ENCODE measurements at regions not wholly inside any gene's neighbourhood (a gene's known extent, or its start where the extent isn't known, plus 50 kb on each side); places are given as distances from the start of the nearest gene placed in this dataset.
"Not testable (repeated sequence)": the region's sequence is repeated elsewhere in the genome, so short reads cannot be mapped to it uniquely, and the experiment has no call there.

DNA sequence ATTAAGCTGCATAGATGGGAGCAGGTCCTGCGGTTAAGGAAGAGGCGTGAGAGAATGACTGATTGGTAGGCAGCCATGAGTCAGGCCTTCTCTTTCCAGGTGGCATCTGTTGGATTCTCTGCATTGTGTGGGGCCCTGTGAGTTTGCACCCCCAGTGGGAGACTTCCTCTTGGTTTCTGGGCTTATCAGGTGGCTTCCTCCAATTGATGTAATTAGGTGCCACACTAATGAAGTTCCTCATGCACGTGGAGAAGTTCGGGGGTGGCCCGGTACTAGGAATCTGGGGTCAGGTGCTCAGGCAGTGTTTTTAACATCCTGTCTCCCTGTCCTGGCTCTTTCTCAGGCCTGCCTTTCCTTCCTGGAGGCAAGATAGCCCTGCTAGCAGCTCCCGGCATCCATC, 765.1 kb upstream of the TMEM132C start:
- no peaks in the 10 kb centered on the region for H3K79me2 ChIP-seq (ENCODE audit: insufficient read depth)
- H3K4me2 ChIP-seq (ENCODE audit: unreplicated experiment): no peak overlapping the region
- no peaks in the 10 kb centered on the region for H3F3A ChIP-seq (ENCODE audit: insufficient read depth)
- no peak overlapping the region for H3K4me3 ChIP-seq
- H3K27me3 ChIP-seq (replicated peaks; ENCODE audit: insufficient read depth): no peaks in the 10 kb centered on the region
- in situ Hi-C loops (cut with MboI): no loop called here
- H3K36me3 ChIP-seq (ENCODE audit: low read depth): no peaks in the 10 kb centered on the region
- no peak for DNase-seq
- no peak overlapping the region for H3K27ac ChIP-seq
- no peaks in the 10 kb centered on the region for H3K9me2 ChIP-seq (ENCODE audit: insufficient read depth)
- H4K20me1 ChIP-seq (ENCODE audit: insufficient read depth): no peaks in the 10 kb centered on the region
- no peaks in the 10 kb centered on the region for H3K9me3 ChIP-seq (ENCODE audit: low read depth)
- no peak overlapping the region for H2AFZ ChIP-seq
- WGBS, 2 experiments (ENCODE audit: low coverage in 1 of 2, low lambda C conversion rate in 2 of 2, missing lambda C conversion rate in 2 of 2): 78 to 88% methylated on average over 6 of the region's 6 CpGs
- no peaks in the 10 kb centered on the region for H3K4me1 ChIP-seq (ENCODE audit: insufficient read depth)
- H3K9ac ChIP-seq: no peak overlapping the region
- TF ChIP-seq EZH2 (IDR thresholded peaks at IDR 0.05; ENCODE audit: insufficient read depth, poor library complexity, severe bottlenecking) (no peak), EZH2phosphoT487 (IDR thresholded peaks at IDR 0.05; ENCODE audit: insufficient read depth, low read depth) (no peak)

DNA sequence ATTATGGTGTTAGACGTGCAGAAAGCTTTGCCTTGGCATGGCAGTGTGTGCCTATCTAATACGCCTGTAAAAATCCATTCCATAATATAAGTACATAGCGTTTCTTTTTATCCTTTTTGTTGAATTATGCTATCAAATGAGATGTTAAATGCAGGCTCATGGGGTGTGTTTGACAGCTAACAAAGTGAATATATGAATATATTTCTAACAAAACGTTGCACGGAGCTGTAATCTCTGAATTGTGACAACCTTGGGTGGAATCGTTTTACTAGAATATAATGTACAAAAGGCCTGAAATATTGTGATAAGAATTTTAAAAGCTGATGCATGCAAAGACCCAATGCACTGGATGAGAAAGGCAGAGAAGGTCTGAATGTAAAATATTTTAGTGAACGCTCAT, 763.7 kb upstream of the TMEM132C start:
- Histone ChIP-seq H2AFZ (no peak overlapping the region), H3F3A (ENCODE audit: insufficient read depth) (no peaks in the 10 kb centered on the region), H3K4me2 (ENCODE audit: unreplicated experiment) (no peak overlapping the region), H3K4me3 (no peak overlapping the region), H3K9me2 (ENCODE audit: insufficient read depth) (no peaks in the 10 kb centered on the region), H3K27ac (no peak overlapping the region), H3K4me1 (ENCODE audit: insufficient read depth) (no peaks in the 10 kb centered on the region), H3K9me3 (ENCODE audit: low read depth) (no peaks in the 10 kb centered on the region), H3K9ac (no peak overlapping the region), H3K79me2 (ENCODE audit: insufficient read depth) (no peaks in the 10 kb centered on the region), H3K36me3 (ENCODE audit: low read depth) (no peaks in the 10 kb centered on the region), H4K20me1 (ENCODE audit: insufficient read depth) (no peaks in the 10 kb centered on the region), H3K27me3 (replicated peaks; ENCODE audit: insufficient read depth) (no peaks in the 10 kb centered on the region)
- DNase-seq: no peak
- TF ChIP-seq EZH2 (IDR thresholded peaks at IDR 0.05; ENCODE audit: insufficient read depth, poor library complexity, severe bottlenecking) (no peak), EZH2phosphoT487 (IDR thresholded peaks at IDR 0.05; ENCODE audit: insufficient read depth, low read depth) (no peak)
- in situ Hi-C loops (cut with MboI): no loop called here
- WGBS, 2 experiments (ENCODE audit: low coverage in 1 of 2, low lambda C conversion rate in 2 of 2, missing lambda C conversion rate in 2 of 2): 77 to 81% methylated on average over 7 of the region's 7 CpGs

GRCh38 chr12:127503996-127504395, 763.0 kb upstream of the TMEM132C start:
- H3K79me2 ChIP-seq (ENCODE audit: insufficient read depth); DNase-seq; H3K36me3 ChIP-seq (ENCODE audit: low read depth); H3K27me3 ChIP-seq (replicated peaks; ENCODE audit: insufficient read depth); H3K9me2 ChIP-seq (ENCODE audit: insufficient read depth); H3F3A ChIP-seq (ENCODE audit: insufficient read depth); H3K9me3 ChIP-seq (ENCODE audit: low read depth); H2AFZ ChIP-seq; in situ Hi-C loops (cut with MboI); H4K20me1 ChIP-seq (ENCODE audit: insufficient read depth); H3K27ac ChIP-seq; H3K4me3 ChIP-seq; H3K9ac ChIP-seq; H3K4me1 ChIP-seq (ENCODE audit: insufficient read depth); H3K4me2 ChIP-seq (ENCODE audit: unreplicated experiment): not testable (repeated sequence)
- WGBS, 2 experiments (ENCODE audit: low coverage in 1 of 2, low lambda C conversion rate in 2 of 2, missing lambda C conversion rate in 2 of 2): 63 to 73% methylated on average over 4 of the region's 4 CpGs

- Histone ChIP-seq H3K4me2 (ENCODE audit: unreplicated experiment) (no peak overlapping the region), H3K27me3 (replicated peaks; ENCODE audit: insufficient read depth) (no peaks in the 10 kb centered on the region), H3K79me2 (ENCODE audit: insufficient read depth) (no peaks in the 10 kb centered on the region), H3K9me3 (ENCODE audit: low read depth) (no peaks in the 10 kb centered on the region), H3K4me1 (ENCODE audit: insufficient read depth) (peaks cover 13% of the 10 kb centered on the region), H3K4me3 (no peak overlapping the region), H4K20me1 (ENCODE audit: insufficient read depth) (no peaks in the 10 kb centered on the region), H3F3A (ENCODE audit: insufficient read depth) (peaks cover 15% of the 10 kb centered on the region), H3K9me2 (ENCODE audit: insufficient read depth) (no peaks in the 10 kb centered on the region), H3K36me3 (ENCODE audit: low read depth) (no peaks in the 10 kb centered on the region), H3K27ac (no peak overlapping the region), H2AFZ (no peak overlapping the region), H3K9ac (no peak overlapping the region)
- no peak for TF ChIP-seq EZH2 (IDR thresholded peaks at IDR 0.05; ENCODE audit: insufficient read depth, poor library complexity, severe bottlenecking)
- no peak for TF ChIP-seq EZH2phosphoT487 (IDR thresholded peaks at IDR 0.05; ENCODE audit: insufficient read depth, low read depth)
- no peak for DNase-seq
- 90% methylated on average over 5 of the region's 5 CpGs for WGBS, 2 experiments (ENCODE audit: low coverage in 1 of 2, low lambda C conversion rate in 2 of 2, missing lambda C conversion rate in 2 of 2)
- in situ Hi-C loops (cut with MboI): no loop called here
These were observed 762.1 kb upstream of the TMEM132C start for GRCh38 chr12:127504874-127505273.

DNA sequence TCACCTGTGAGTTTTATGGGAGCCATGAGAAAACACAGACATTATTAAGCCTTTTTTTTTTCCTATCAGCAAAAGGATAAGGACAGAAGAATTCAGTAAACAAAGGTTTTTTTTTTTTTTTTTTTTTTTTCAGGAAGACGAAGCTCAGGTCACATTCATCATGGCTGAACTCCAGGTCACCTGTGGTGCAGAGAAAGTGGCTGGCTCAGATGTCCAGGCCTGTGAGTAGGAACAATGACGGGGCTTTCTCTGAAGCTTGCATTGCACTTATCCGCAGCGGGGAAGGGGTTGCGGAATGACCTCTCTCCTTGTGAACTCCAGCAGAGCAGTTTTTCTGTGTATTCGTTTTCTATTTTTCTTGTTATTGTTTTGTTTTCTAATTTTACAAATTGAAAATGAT, 759.6 kb upstream of the TMEM132C start:
- DNase-seq: no peak
- peaks cover 14% of the 10 kb centered on the region for H3K4me1 ChIP-seq (ENCODE audit: insufficient read depth)
- H2AFZ ChIP-seq: no peak overlapping the region
- no peaks in the 10 kb centered on the region for H3K9me2 ChIP-seq (ENCODE audit: insufficient read depth)
- no peaks in the 10 kb centered on the region for H3K36me3 ChIP-seq (ENCODE audit: low read depth)
- 88 to 94% methylated on average over 6 of the region's 6 CpGs for WGBS, 2 experiments (ENCODE audit: low coverage in 1 of 2, low lambda C conversion rate in 2 of 2, missing lambda C conversion rate in 2 of 2)
- no peaks in the 10 kb centered on the region for H3K27me3 ChIP-seq (replicated peaks; ENCODE audit: insufficient read depth)
- no peaks in the 10 kb centered on the region for H3K9me3 ChIP-seq (ENCODE audit: low read depth)
- no peaks in the 10 kb centered on the region for H4K20me1 ChIP-seq (ENCODE audit: insufficient read depth)
- no peak overlapping the region for H3K9ac ChIP-seq
- no peaks in the 10 kb centered on the region for H3K79me2 ChIP-seq (ENCODE audit: insufficient read depth)
- no peak overlapping the region for H3K4me2 ChIP-seq (ENCODE audit: unreplicated experiment)
- no peak overlapping the region for H3K4me3 ChIP-seq
- H3F3A ChIP-seq (ENCODE audit: insufficient read depth): peaks cover 19% of the 10 kb centered on the region
- in situ Hi-C loops (cut with MboI): no loop called here
- H3K27ac ChIP-seq: no peak overlapping the region
- no peak for TF ChIP-seq EZH2phosphoT487 (IDR thresholded peaks at IDR 0.05; ENCODE audit: insufficient read depth, low read depth)
- TF ChIP-seq EZH2 (IDR thresholded peaks at IDR 0.05; ENCODE audit: insufficient read depth, poor library complexity, severe bottlenecking): no peak

Data from GM23248 (cell line).